LHCN-M2 (cell line): ENCODE measurements at regions not wholly inside any gene's neighbourhood (a gene's known extent, or its start where the extent isn't known, plus 50 kb on each side); places are given as distances from the start of the nearest gene placed in this dataset.

Experiments used
- DNase-seq: peaks from one replicate; pipeline ENCODE4 v3.0.0-alpha.2; 2012; ENCODE audit warnings: low read depth

DNA sequence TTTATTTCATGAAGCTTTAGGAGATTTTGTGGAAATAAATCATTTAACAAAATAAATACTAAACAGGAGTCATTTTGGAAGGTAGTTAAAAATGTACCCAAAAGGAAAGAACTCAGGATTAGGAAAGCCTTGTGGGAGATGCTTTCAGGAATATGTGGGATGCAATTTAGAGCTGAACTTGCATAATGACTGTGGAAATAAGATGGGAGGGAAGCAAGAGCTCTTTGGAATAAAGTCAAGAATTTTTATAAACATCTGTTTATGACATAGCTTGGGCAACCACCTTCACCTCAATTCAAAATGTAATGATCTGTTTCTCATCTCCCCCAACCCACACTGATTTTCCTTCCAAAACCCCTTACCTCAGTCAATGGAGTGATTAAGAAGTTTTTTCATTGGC lies 623.8 kb downstream of the FAT4 start:
- no peak for DNase-seq

- no peak for DNase-seq
Observed at GRCh38 chr4:125940426-125940825, 625.7 kb downstream of the FAT4 start.

GRCh38 chr4:125944966-125945365 lies 630.2 kb downstream of the FAT4 start:
- no peak for DNase-seq

DNA sequence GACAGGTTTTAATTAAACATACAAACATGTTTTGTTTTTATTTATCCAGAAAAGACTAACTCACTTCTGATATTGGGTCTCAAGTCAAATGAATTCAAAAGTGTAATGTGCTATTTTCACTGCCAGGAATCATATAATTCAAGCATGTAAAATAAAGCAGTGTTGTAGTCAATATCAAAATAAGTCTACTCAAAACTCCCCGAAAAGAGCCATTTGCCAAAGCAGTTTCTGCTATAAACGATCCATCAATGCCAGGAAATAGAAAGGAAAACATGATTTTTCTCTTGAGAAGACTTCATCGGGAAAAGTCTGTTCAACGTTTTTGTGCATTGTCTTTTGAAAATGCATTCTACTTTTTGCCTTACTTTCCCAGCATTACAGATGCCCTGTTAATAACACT lies 633.3 kb downstream of the FAT4 start:
- DNase-seq: no peak

DNA sequence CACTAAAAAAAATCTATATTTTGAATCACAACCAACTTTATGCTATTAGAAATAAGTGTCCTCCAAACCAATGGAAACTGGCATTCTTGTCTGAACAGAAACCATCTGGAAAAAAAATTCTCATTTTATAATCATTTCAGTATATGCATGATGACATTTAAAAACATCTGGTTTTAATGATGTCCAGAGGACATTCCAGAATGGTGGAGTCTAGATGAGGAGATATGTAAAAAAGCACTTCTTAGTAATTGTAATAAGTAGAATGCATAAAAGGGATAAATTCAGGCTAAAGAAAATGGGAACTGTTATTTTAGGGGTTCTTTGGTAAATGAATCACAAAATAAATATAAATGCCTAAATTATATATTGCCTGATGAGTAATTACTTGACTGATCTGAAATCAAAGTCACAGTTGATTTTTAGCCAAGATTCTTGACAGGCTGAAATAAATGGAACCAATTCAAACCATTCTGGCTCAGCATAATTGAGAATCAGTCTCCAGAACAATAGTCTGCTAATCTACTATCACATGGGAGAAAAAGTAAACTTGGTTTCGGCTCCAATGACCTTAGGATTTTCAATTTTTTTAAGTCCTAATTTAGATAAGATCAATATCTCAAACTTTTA lies 636.6 kb downstream of the FAT4 start:
- DNase-seq: peak; percentile 6

GRCh38 chr4:125952631-125953030 lies 637.9 kb downstream of the FAT4 start:
- DNase-seq: no peak

GRCh38 chr4:125956276-125956675 lies 641.5 kb downstream of the FAT4 start:
- no peak for DNase-seq

DNA sequence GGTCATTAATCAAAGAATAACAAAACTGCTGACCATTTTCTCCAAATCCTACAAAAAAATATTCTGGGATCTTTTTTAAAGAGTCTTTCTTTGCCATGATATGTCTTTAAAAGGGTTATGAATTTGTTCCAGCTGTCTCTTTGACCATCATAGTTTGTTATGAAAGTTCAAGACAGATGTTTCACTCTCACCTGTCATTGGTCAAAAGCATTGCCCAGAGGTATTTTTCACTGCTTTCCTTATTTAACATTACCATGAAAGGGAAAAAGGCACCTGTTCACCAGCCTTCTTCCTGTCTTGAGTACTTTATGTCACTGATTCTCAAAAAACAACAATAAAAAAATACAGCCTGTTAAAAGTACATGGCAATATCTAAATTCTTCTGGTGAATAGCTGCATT lies 643.8 kb downstream of the FAT4 start:
- peak; percentile 42 for DNase-seq

DNA sequence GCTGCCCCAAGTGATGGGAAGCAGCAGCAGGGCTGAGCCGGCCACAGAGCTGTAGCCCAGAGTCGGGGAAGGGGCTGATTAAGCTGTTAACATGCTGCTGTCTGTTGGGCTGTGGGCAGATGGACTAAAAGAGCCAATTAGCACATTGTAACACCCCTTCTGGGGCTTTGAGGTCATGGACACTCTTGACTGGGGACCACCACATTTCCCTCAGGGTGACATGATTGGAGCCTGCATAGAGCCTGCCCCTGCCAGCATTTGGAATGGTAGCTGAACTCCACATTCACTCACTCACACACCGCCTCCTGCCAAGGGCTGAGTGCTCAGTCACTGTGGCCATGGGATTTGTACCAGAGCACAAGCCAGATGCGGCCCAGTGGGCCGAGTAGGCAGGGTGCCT lies 646.9 kb downstream of the FAT4 start:
- no peak for DNase-seq

DNA sequence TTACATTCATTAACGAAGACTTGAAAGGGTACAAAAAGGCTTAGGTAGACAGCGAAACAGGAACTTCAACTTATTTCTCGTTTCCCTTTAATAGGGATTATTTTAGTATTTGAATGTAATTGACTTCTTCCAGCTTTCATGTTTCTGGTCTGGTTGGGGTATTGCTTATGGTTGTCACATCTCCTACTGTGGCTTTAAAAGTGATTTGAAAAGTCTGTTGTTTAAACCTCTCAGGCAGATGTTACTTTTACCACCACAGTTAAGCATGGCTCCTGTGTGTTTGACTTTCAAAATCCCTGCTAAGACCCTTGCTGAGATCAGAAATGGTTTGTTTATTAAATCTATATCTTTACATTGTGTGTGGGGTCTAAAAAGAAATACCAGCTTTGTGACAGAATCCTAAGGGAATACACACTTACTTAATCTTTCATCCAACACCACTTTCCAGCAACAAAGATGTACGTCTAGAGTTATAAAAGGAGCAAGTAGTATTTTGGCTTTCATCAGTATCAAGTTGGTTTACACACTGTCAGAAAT lies 661.2 kb downstream of the FAT4 start:
- no peak for DNase-seq

GRCh38 chr4:125979950-125980349 lies 665.2 kb downstream of the FAT4 start:
- peak; percentile 26 for DNase-seq

DNA sequence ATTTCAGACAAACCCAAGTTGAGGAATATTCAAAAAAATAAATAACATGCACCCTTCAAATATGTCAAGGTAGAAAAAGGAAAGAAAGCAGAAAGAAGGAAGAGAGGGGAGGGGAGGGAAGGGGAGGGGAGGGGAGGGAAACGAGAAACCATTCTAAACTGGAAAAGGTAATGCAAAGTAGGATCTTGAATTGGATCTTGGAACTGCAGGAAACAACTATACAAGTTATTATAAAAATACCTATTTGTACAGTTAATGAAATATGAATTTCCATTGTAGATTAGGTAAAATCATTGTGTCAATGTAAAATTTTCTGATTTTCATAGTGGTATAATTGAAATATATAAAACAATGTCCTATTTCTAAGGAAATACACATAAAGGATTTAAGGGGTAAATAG lies 668.4 kb downstream of the FAT4 start:
- no peak for DNase-seq

DNA sequence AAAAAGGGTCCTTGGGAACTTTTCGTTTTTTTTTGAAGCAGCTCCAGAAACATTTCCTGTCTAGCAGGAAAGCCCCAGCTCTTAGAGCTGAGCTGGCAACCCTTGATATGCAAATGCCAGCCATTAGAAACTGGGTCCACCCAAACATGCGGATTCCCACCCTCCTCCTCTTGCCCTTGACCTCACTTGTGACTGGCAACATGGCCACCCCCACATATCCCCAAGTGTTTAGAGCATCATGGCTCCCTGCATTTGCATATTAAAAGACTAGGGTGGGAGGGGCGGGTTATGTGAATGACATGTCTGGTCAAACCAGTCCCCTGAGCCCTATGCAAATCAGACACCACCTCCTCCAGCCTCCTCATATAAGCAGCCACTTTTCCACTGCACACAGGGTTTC lies 671.1 kb downstream of the FAT4 start:
- no peak for DNase-seq

- no peak for DNase-seq
Observed at GRCh38 chr4:125986307-125986706, 671.6 kb downstream of the FAT4 start.

DNA sequence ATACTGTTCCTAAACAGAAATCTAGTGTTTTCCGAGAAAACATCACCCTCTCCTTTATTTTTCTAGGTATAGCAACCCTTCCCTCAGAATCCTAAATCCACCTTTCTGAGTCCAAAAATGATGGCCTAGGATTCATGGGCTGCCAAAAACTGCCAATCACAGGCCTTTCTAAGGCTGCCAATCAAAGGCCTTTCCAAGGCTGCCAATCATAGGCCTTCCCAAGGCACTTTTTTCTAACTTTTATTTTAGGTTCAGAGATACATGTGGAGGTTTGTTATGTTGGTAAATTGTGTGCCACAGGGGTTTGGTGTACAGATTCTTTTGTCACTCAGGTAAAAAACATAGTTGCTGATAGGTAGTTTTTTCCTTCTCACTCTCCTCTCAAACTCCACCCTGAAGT lies 673.7 kb downstream of the FAT4 start:
- no peak for DNase-seq

GRCh38 chr4:125991398-125991797 lies 676.6 kb downstream of the FAT4 start:
- peak; percentile 23 for DNase-seq

GRCh38 chr4:125992891-125993290 lies 678.1 kb downstream of the FAT4 start:
- DNase-seq: no peak

DNA sequence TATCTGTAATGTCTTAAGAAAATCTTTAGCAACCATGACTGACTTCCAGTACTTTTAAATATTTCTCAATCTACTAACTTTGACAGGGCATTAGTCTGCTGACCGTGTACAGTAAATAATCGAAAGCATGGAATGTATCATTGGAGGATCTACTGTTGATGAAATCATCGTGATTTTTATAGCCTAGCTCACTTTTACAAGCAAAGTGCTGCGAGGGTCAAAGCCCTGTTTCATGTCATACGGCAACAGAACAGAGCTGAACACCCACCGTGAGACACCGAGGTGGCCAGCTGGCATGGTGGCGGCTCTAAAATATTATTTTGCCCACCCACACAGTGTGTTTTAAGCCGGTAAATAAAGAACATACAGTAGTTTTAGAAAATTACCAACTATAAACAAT lies 679.3 kb downstream of the FAT4 start:
- DNase-seq: no peak

DNA sequence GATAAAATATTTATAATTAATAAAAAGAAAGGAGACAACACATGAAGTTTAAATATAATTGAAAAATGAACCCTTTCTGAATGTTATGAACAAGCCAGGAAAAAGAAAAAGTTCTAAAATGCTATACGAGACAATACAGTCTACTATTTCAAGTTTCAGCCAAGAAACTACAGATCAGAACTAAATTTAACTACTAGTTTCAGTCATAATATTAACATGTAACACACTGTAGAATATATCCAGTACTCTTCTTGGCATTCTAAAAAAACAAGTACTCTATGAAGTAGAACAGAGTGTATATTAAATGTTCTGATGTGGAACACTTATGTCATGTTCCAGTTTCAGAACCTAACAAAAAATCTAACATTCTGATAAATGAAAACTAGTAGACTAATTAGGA lies 679.7 kb downstream of the FAT4 start:
- no peak for DNase-seq

DNA sequence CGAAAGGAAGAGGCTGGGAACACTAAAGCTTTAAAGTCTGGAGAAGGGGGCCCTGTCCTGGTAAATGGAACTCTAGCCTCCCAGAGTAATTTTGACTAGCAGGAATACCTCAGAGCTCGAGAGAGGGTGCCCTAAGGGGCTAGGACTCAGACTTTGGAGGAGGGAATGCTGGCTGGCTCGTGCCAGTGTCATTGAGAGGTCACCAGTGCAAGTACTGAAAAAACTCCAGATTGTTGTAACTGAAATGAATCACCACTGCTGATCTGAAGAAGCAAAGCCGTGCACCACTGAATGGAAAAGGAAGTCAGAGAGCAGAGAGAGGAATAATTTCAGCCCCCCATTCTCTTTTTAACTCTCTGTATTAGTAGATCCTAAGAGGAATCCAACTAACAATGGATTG lies 690.2 kb downstream of the FAT4 start:
- DNase-seq: peak; percentile 60

GRCh38 chr4:126007142-126007541 lies 692.4 kb downstream of the FAT4 start:
- DNase-seq: no peak

DNA sequence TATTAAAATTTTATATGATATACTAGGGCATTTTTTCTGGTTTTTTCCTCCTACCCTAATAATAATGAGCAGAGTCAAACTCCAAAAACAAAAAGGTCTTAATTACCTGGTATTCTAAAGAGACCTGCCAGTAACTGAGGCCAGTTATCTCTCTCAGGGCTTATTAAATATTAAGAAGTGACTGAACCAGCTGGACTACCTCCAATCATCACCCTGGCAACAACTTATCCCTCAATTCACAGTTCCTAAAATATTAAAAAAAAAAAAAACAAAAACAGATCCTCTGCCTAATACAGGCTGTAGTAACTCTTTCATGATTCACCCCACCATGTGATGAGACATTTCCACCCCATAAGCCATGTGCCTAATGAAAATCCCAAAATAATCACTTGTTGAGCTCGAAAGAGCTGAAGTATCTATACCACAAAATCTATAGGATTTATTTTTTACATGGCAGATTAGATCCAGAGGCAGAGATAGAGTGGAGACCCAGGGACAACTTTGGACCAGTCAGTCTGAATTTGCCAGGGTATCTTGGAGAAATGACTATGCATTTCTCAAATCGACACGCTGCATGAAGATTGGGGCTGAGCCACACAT lies 698.0 kb downstream of the FAT4 start:
- peak; percentile 17 for DNase-seq

GRCh38 chr4:126018274-126018673 lies 703.5 kb downstream of the FAT4 start:
- DNase-seq: no peak

DNA sequence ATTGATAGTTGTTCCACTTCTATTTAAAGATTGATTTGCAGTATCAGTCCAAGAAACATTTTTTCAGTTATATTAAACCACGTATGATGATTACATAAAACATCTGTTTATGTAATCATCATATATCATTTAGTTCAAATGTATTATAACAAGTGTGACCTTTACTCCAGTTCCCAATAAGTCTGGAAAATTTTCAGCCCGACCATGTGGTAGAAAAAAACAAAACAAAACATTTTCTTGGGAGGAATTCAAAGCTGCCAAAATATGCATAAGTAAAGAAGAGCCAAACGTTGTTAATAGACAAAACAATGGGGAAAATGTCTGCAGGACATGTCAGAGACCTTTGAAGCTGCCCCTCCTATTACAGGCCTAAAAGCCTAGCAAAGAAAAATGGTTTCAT lies 709.1 kb downstream of the FAT4 start:
- no peak for DNase-seq
